GM19455 (cell line): ENCODE measurements at regions not wholly inside any gene's neighbourhood (a gene's known extent, or its start where the extent isn't known, plus 50 kb on each side); places are given as distances from the start of the nearest gene placed in this dataset.

Experiments
- ATAC-seq: cut with Tn5 transposase; IDR thresholded peaks from one replicate; pipeline ENCODE4 v1.9.1; 2021; ENCODE audit not compliant: unreplicated experiment

DNA sequence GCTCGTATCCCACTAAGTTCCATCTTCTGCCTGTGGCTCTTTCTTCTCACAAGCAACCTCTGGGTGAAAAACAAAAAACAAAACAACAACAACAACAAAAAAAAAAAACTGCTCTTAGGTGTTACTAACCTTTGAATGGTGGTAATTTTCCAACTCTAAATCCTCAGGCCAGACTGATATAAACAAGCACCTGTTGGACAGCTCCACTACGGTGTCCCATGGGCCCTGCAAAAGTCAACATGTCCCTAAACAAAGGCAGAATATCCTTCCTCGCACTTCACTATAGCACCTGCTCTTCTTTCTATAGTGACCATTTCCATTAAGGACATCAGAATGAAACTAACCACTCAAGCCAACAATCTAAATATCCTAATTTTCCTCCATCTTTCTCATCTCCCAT is 54.6 kb upstream of the PARM1 start:
- ATAC-seq, result no peak

DNA sequence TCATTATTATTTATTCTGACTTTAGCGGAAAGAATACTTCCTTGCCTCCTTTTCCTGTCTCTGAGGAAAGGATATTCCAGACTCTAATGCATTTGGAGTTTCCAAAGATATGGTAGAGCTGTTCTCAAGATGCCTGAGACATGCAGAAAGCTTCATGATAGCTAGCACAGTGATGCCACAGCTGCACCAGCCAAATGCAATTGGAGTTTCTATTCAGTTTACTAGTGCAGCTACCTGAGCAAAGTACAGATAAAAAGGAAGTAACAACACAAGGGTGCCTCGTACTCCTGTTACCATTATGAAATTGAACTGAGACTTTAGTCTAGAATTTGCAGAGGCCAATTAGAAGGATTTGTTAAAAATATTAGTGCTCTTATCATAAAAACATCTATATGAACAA is 57.5 kb upstream of the PARM1 start:
- ATAC-seq, result no peak

DNA sequence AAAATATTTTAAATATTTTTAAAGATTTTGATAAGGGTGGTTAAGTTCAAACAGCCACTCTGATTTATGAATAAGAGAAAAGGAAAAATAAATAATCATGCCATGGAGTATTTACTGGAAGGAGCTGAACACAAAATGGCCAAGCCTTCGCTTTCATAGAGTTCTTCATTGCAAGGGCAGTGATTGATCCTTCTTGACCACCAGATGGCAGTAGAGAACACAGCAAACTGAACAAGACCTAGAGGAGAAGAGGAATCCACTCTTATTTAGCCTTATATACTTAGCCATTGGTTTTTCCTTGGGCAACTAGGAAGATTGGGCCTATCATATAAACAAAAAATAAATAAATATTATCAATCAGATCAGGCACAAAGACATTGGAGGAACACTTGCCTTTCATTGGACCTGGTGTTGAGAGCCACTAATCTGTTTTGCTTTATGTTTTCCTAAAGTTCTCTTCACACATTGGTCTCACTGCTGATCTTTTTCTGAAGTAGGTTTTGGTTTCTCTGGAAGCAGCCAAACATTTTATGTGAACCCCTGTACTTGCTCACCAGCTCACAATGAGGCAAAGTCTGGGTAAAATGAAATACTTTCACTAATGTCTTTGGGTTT is 58.1 kb upstream of the PARM1 start:
- peak; percentile 75 for ATAC-seq

- ATAC-seq, result peak; percentile 89
These were observed 59.2 kb upstream of the PARM1 start for GRCh38 chr4:74873545-74874301.

DNA sequence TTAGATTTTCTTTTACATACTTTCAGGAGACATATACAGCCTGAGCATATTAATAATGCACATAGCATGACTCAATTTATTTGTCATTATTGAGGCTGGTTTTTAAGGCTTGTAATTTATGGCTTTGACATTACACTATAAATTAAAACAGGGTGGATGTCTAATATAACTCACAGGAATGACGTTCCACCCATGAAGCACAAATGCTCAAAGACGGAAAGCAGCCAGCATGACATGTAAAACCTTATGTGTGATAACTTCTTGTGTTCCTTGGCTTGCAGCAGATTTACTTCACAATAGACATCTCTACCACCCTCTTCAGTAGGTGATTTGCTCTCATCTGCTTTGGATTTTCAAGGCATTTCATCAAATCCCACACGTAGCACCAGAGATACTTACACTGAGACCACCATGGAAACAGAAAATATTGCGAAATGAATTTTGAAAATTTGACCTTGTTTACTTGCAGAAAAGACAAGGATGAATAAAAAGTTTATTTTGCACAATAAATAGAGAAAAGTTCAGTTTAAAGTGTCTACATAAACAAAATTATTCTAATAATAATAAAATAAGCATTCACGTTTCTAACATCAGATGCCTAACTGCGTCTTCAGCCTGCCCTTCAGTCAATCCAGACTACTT is 64.7 kb upstream of the BTC start:
- no peak for ATAC-seq

DNA sequence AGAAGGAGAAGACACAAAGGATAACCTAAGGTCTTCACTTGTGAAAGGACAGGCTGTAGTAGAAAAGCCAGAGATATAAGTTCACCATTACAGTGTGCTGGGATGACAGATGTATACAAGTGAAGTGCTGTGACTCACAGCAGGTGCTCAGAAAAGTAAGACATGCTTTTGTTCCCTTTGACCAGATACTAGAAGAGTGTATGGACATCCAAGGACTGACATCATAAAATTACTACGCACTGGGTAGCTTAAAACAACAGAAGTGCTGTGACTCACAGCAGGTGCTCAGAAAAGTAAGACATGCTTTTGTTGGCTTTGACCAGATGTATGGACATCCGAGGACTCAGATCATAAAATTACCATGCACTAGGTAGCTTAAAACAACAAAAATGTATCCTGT is 61.6 kb upstream of the BTC start:
- ATAC-seq, result no peak

DNA sequence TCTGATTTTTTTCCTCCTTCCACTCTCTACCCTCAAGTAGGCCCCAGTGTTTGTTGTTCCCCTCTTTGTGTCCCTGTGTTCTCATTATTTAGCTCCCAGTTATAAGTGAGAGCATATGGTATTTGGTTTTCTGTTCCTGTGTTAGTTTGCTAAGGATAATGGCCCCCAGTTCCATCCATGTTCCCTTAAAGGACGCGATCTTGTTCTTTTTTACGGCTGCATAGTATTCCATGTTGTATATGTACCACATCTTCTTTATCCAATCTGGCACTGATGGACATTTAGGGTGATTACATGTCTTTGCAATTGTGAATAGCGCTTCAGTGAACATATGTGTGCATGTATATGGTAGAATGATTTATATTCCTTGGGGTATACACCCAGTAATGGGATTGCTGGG is 54.5 kb upstream of the BTC start:
- no peak for ATAC-seq

GRCh38 chr4:74845834-74846233 is 51.5 kb upstream of the BTC start:
- ATAC-seq, result no peak
